ENCODE measurements at regions not wholly inside any gene's neighbourhood (a gene's known extent, or its start where the extent isn't known, plus 50 kb on each side); places are given as distances from the start of the nearest gene placed in this dataset.
"Not testable (repeated sequence)": the region's sequence is repeated elsewhere in the genome, so short reads cannot be mapped to it uniquely, and the experiment has no call there.

DNA sequence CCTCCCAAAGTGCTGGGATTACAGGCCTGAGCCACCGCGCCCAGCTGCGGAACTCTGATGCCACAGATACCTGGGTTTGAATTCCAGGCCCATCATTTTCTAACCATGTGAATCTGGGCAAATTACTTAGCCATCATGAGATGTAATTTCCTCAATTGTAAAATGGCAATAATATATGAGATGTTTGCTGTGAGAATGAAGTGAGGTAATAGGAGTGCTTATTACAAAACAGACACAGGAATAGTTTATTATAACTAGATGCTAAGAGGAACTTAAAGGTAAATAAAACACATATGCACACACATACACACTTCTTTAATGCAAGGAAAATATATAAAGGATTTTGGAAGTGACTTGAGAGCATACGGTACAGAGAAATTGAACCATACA, 64.7 kb upstream of the TNIK start:
- H3K4me3 ChIP-seq (replicated peaks; ENCODE audit: low read depth, low read length), result no peak overlapping the region
- no peak for DNase-seq (ENCODE audit: low read depth)
- TF ChIP-seq, protein P1, sequence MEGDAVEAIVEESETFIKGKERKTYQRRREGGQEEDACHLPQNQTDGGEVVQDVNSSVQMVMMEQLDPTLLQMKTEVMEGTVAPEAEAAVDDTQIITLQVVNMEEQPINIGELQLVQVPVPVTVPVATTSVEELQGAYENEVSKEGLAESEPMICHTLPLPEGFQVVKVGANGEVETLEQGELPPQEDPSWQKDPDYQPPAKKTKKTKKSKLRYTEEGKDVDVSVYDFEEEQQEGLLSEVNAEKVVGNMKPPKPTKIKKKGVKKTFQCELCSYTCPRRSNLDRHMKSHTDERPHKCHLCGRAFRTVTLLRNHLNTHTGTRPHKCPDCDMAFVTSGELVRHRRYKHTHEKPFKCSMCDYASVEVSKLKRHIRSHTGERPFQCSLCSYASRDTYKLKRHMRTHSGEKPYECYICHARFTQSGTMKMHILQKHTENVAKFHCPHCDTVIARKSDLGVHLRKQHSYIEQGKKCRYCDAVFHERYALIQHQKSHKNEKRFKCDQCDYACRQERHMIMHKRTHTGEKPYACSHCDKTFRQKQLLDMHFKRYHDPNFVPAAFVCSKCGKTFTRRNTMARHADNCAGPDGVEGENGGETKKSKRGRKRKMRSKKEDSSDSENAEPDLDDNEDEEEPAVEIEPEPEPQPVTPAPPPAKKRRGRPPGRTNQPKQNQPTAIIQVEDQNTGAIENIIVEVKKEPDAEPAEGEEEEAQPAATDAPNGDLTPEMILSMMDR (IDR thresholded peaks at IDR 0.05; ENCODE audit: low read length, missing control alignments), result no peak

GRCh38 chr3:171522651-171523050, 62.4 kb upstream of the TNIK start:
- no peak for DNase-seq (ENCODE audit: low read depth)
- H3K4me3 ChIP-seq (replicated peaks; ENCODE audit: low read depth, low read length), result no peak overlapping the region
- TF ChIP-seq, protein P1 (IDR thresholded peaks at IDR 0.05; ENCODE audit: low read length, missing control alignments), result no peak

- not testable (repeated sequence) for DNase-seq (ENCODE audit: low read depth); H3K4me3 ChIP-seq (replicated peaks; ENCODE audit: low read depth, low read length)
Observed at GRCh38 chr3:171519423-171519822, 59.2 kb upstream of the TNIK start.

GRCh38 chr3:171516765-171517164, 56.6 kb upstream of the TNIK start:
- DNase-seq (ENCODE audit: low read depth), result no peak
- TF ChIP-seq, protein P1 (IDR thresholded peaks at IDR 0.05; ENCODE audit: low read length, missing control alignments), result no peak
- H3K4me3 ChIP-seq (replicated peaks; ENCODE audit: low read depth, low read length), result no peak overlapping the region

GRCh38 chr3:171514466-171514865, 54.3 kb upstream of the TNIK start:
- H3K4me3 ChIP-seq (replicated peaks; ENCODE audit: low read depth, low read length), result no peak overlapping the region
- TF ChIP-seq, protein P1 (IDR thresholded peaks at IDR 0.05; ENCODE audit: low read length, missing control alignments), result no peak
- DNase-seq (ENCODE audit: low read depth), result no peak

GRCh38 chr3:171511450-171511849, 51.2 kb upstream of the TNIK start:
- no peak for DNase-seq (ENCODE audit: low read depth)
- H3K4me3 ChIP-seq (replicated peaks; ENCODE audit: low read depth, low read length), result no peak overlapping the region
- TF ChIP-seq, protein P1 (IDR thresholded peaks at IDR 0.05; ENCODE audit: low read length, missing control alignments), result no peak

All from fibroblast of pulmonary artery (primary cell).